HG03064 (cell line): ENCODE measurements at regions not wholly inside any gene's neighbourhood (a gene's known extent, or its start where the extent isn't known, plus 50 kb on each side); places are given as distances from the start of the nearest gene placed in this dataset.
A peak's percentile ranks its signal among the peaks of the same experiment; 100 is the strongest.

Source experiments
- ATAC-seq: cut with Tn5 transposase; IDR thresholded peaks from one replicate; pipeline ENCODE4 v1.9.1; 2021; ENCODE audit warnings: low read depth; ENCODE audit not compliant: unreplicated experiment

DNA sequence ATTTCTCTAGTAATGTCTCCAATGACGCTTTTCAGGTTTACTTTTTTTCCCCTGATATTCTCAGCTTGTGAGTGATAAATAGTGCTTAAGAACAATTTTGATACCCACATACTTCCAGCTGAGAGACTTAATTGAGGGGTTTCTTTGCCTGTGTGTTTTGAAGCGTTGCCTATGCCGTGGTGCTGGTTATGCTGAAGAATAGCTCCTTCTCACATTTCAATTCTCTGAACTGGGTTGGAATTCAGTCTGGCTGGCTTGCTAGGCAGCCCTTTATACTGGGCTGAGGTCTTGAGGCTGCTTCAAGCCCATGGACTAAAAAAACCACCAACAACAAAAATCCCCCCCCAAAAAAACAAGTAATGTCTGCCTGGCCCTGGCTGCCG lies 87.4 kb downstream of the CHST2 start:
- ATAC-seq, result no peak

DNA sequence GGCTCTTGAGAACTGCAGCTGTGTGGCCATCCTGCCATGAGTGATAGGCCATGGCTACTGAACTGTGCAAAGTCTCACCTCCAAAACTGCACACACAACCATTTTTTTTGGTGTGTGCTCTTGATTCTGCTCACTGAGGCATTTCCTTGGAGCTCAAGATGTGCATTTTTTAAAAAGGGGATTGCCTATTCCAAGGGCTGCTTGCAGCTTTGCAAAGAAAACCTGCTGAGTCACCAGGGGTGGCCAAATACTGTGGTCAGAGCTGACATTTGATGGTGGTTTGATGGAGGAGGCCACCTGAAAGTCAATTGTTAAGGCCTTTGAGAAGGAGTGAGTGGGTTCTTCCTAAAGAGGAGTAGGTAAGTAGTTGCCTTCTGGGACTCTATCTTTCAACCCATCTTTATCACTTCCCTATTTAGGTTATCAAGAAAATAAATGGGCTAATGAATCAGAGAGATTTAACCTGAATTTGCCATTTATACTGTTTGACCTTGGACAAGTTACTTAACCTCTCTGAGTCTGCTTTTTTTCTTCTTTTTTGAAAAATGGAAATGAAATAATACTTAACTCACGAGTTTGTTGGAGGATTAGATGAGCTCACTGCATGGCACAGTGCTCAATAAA lies 87.9 kb downstream of the CHST2 start:
- ATAC-seq, result peak; percentile 96

DNA sequence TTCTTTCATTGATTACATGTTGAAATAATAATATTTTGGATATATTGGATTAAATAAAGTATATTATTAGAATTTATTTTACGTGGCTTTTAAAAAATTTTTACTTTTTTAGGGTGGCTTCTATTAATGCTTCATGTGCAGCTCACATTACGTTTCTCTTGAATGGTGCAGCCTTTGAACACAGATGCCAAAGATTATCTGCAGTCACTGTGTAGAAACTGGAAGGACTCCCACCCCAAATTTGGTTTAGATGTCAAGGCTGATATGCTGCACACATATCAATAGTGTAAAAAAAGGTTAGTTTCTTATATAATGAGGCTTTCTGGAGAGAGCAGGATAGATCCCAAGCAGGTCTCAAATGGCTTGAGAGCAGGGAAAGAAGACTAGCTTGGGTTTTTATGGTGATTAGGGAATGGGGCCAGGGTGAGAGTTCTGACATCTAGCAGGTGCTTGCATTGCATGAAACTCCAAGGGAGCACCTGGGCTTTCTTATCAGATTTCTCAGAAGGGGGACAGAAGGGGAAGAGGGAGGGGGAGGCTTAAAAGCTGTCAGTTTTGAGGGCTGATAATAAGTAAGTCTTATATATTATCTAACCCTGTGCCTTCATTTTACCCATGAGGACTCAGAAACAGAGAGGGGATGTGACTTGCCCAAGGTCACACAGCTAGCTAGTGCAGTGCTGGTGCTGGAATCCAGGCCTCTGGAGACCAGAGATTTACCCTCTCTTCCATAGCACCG lies 89.6 kb downstream of the CHST2 start:
- no peak for ATAC-seq

DNA sequence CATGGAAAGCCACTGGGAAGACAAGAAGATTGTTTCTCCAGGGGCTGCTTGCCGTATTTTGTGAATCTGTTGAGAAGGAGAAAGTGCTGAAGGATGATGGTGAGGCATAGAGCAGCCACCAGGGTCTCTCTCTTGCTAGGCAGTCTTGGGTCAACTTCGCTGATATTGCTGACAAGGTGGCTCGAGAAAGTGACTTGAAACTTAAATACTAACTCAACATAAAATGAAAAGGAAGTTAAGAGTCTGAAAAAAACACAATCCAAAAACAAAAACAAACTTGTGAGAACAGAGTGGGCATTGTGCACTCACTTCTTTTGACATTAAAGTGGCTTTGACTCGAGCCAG lies 90.1 kb downstream of the CHST2 start:
- ATAC-seq, result no peak

DNA sequence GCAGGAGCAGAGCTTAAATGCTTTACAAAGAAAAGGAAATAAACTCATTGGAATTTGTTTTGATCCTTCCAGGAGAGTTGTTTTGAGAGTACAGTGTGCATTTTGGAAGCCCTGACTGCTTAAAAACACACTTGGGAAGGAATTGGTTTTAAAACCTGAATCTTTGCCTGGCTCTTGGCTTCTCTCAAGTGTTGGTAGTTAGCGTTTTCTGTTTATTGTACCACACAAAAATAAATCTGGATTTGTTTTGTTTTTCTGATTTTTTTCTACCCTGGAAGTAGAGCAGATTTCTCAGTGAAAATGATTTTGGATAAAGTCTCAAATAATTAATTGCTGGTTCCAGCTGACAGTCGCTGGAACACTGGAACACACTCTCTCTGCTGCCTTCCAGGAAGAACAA lies 90.6 kb downstream of the CHST2 start:
- ATAC-seq, result no peak

DNA sequence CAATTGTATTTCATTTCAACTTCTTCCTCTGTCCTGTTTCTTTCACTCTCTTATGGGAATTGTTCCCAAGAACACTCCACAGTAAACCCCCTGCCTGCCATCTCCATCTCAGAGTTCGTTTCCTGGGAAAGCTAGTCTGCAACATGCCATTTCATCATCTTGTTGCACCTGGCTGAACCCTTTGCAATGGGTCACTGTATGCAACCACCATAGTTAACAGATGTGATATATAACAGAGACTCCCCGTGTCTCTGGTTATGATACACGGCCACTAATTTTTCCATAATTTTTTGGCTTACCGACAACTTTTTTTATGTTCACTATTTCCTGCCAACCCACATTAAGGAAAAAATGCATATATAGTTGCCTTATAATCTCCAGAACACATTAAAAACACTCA lies 95.5 kb downstream of the CHST2 start:
- ATAC-seq, result no peak
